Trophoblast cell (in vitro differentiated cells and primary cell): ENCODE measurements at regions not wholly inside any gene's neighbourhood (a gene's known extent, or its start where the extent isn't known, plus 50 kb on each side); places are given as distances from the start of the nearest gene placed in this dataset.

Source experiments
- DNase-seq, 2 donors: peaks; one replicate each; pipeline ENCODE4 v3.0.0-alpha.2; 2016
- H2AFZ ChIP-seq: 2 replicates; pipeline ENCODE4 v1.6.1; 2013; ENCODE audit warnings: low read length, moderate library complexity, mild to moderate bottlenecking; ENCODE audit not compliant: insufficient read depth, poor library complexity
- H2AK5ac ChIP-seq: 2 replicates; pipeline ENCODE4 v1.6.1; 2013; ENCODE audit warnings: mild to moderate bottlenecking, low read length
- H2BK120ac ChIP-seq: 2 replicates; pipeline ENCODE4 v1.6.1; 2013; ENCODE audit warnings: low read length, mild to moderate bottlenecking, moderate library complexity; ENCODE audit not compliant: insufficient read depth, poor library complexity
- H2BK12ac ChIP-seq: 2 replicates; pipeline ENCODE4 v1.6.1; 2013; ENCODE audit warnings: mild to moderate bottlenecking, low read length, moderate library complexity
- H2BK5ac ChIP-seq: 2 replicates; pipeline ENCODE4 v1.6.1; 2013; ENCODE audit warnings: low read length, low read depth, moderate library complexity, mild to moderate bottlenecking; ENCODE audit not compliant: poor library complexity
- H3K14ac ChIP-seq: 2 replicates; pipeline ENCODE4 v1.6.1; 2013; ENCODE audit warnings: mild to moderate bottlenecking, low read length
- H3K18ac ChIP-seq: 2 replicates; pipeline ENCODE4 v1.6.1; 2013; ENCODE audit warnings: mild to moderate bottlenecking, low read length
- H3K23ac ChIP-seq: 2 replicates; pipeline ENCODE4 v1.6.1; 2013; ENCODE audit warnings: low read length
- H3K27ac ChIP-seq: 2 replicates; pipeline ENCODE4 v1.5.1; 2013; ENCODE audit warnings: low read depth, mild to moderate bottlenecking, inconsistent platforms, low read length, moderate library complexity
- H3K27me3 ChIP-seq: 2 replicates; pipeline ENCODE4 v1.6.1; 2013; ENCODE audit warnings: inconsistent platforms, mild to moderate bottlenecking, low read length, moderate library complexity; ENCODE audit not compliant: insufficient read depth
- H3K36me3 ChIP-seq, 2 experiments: 1 replicate in 1 of 2; 2 replicates in 1 of 2; pipeline ENCODE4 v1.6.1; 2013; ENCODE audit warnings: low read length in 2 of 2, mild to moderate bottlenecking in 2 of 2, moderate library complexity in 1 of 2; ENCODE audit not compliant: insufficient read depth in 2 of 2, control insufficient read depth in 1 of 2
- H3K4ac ChIP-seq: 2 replicates; pipeline ENCODE4 v1.6.1; 2013; ENCODE audit warnings: low read depth, mild to moderate bottlenecking, low read length, moderate library complexity
- H3K4me1 ChIP-seq, 2 experiments: 1 replicate in 1 of 2; 2 replicates in 1 of 2; pipeline ENCODE4 v1.6.1; 2013; ENCODE audit warnings: low read length in 2 of 2, mild to moderate bottlenecking in 2 of 2, moderate library complexity in 1 of 2; ENCODE audit not compliant: insufficient read depth in 2 of 2, control insufficient read depth in 1 of 2
- H3K4me2 ChIP-seq: 2 replicates; pipeline ENCODE4 v1.6.1; 2013; ENCODE audit warnings: inconsistent platforms, mild to moderate bottlenecking, low read length, moderate library complexity
- H3K4me3 ChIP-seq: 2 replicates; pipeline ENCODE4 v1.5.1; 2013; ENCODE audit warnings: mild to moderate bottlenecking, low read depth, low read length, inconsistent platforms
- H3K79me1 ChIP-seq: one replicate; pipeline ENCODE4 v1.6.1; 2013; ENCODE audit warnings: low read length
- H3K79me2 ChIP-seq: 2 replicates; pipeline ENCODE4 v1.6.1; 2013; ENCODE audit warnings: low read length, mild to moderate bottlenecking; ENCODE audit not compliant: control insufficient read depth, insufficient read depth, poor library complexity
- H3K9ac ChIP-seq: 2 replicates; pipeline ENCODE4 v1.6.1; 2013; ENCODE audit warnings: mild to moderate bottlenecking, low read length
- H3K9me3 ChIP-seq: 2 replicates; pipeline ENCODE4 v1.6.1; 2013; ENCODE audit warnings: low read depth, mild to moderate bottlenecking, control low read depth, inconsistent platforms, low read length; ENCODE audit not compliant: insufficient read depth
- H4K12ac ChIP-seq: 2 replicates; pipeline ENCODE4 v1.6.1; 2013; ENCODE audit warnings: low read depth, mild to moderate bottlenecking, low read length, moderate library complexity
- H4K8ac ChIP-seq: 2 replicates; pipeline ENCODE4 v1.6.1; 2013; ENCODE audit warnings: low read depth, mild to moderate bottlenecking, low read length, moderate library complexity
- H4K91ac ChIP-seq: one replicate; pipeline ENCODE4 v1.6.1; 2013; ENCODE audit warnings: low read depth, mild to moderate bottlenecking, low read length, moderate library complexity
- WGBS: extraction: QIAGEN DNeasy Blood & Tissue Kit; methylation state at CpG from one replicate; pipeline ENCODE4 v1.1.7; 2013; ENCODE audit warnings: missing lambda C conversion rate; ENCODE audit not compliant: insufficient read length, insufficient coverage; ENCODE audit errors: extremely low coverage; 5-methylcytosine and 5-hydroxymethylcytosine counted together

- H3K36me3 ChIP-seq, result no peaks in the 10 kb centered on the region
- H3K4me1 ChIP-seq, result no peaks in the 10 kb centered on the region
- no peaks in the 10 kb centered on the region for H3K27me3 ChIP-seq
- no peak for DNase-seq
- no peak overlapping the region for H3K18ac ChIP-seq
- H3K79me2 ChIP-seq, result no peaks in the 10 kb centered on the region
- H3K4ac ChIP-seq, result no peak overlapping the region
- no peak overlapping the region for H3K4me2 ChIP-seq
- no peaks in the 10 kb centered on the region for H3K79me1 ChIP-seq
- H3K9ac ChIP-seq, result no peak overlapping the region
- H3K23ac ChIP-seq, result no peak overlapping the region
- no peak overlapping the region for H4K91ac ChIP-seq
- H2BK5ac ChIP-seq, result no peak overlapping the region
- H2AFZ ChIP-seq, result no peak overlapping the region
- no peak overlapping the region for H3K14ac ChIP-seq
- WGBS, result no CpG with 5 or more reads among the region's 17 CpGs
- peaks cover 2% of the 10 kb centered on the region for H3K9me3 ChIP-seq
- no peak overlapping the region for H4K12ac ChIP-seq
- H2BK120ac ChIP-seq, result no peak overlapping the region
- no peak overlapping the region for H3K4me3 ChIP-seq
- H3K27ac ChIP-seq, result no peak overlapping the region
- H2AK5ac ChIP-seq, result no peak overlapping the region
- no peak overlapping the region for H4K8ac ChIP-seq
- no peak overlapping the region for H2BK12ac ChIP-seq
Measured at GRCh38 chr5:1938310-1939000, 55.7 kb upstream of the IRX4 start.

- no peak overlapping the region for H3K4ac ChIP-seq
- no peak overlapping the region for H3K4me2 ChIP-seq
- H3K18ac ChIP-seq, result no peak overlapping the region
- H3K79me2 ChIP-seq, result no peaks in the 10 kb centered on the region
- no peaks in the 10 kb centered on the region for H3K36me3 ChIP-seq
- H4K12ac ChIP-seq, result no peak overlapping the region
- no peak overlapping the region for H2BK5ac ChIP-seq
- no peak overlapping the region for H4K91ac ChIP-seq
- H3K23ac ChIP-seq, result no peak overlapping the region
- no peak overlapping the region for H4K8ac ChIP-seq
- H2AK5ac ChIP-seq, result no peak overlapping the region
- H3K4me3 ChIP-seq, result no peak overlapping the region
- no peak overlapping the region for H3K9ac ChIP-seq
- peaks cover 2% of the 10 kb centered on the region for H3K9me3 ChIP-seq
- DNase-seq, result no peak
- no peaks in the 10 kb centered on the region for H3K4me1 ChIP-seq
- no peaks in the 10 kb centered on the region for H3K27me3 ChIP-seq
- H3K14ac ChIP-seq, result no peak overlapping the region
- H2BK12ac ChIP-seq, result no peak overlapping the region
- no peak overlapping the region for H2BK120ac ChIP-seq
- no peaks in the 10 kb centered on the region for H3K79me1 ChIP-seq
- H3K27ac ChIP-seq, result no peak overlapping the region
- no CpG with 5 or more reads among the region's 12 CpGs for WGBS
- no peak overlapping the region for H2AFZ ChIP-seq
Measured at GRCh38 chr5:1937590-1937989, 54.9 kb upstream of the IRX4 start.

GRCh38 chr5:1936901-1937300 lies 54.2 kb upstream of the IRX4 start:
- Histone ChIP-seq H3K27ac (no peak overlapping the region), H3K9me3 (peaks cover 2% of the 10 kb centered on the region), H3K4ac (no peak overlapping the region), H3K4me3 (no peak overlapping the region), H2BK12ac (no peak overlapping the region), H4K8ac (no peak overlapping the region), H2AK5ac (no peak overlapping the region), H2BK120ac (no peak overlapping the region), H3K23ac (no peak overlapping the region), H3K14ac (no peak overlapping the region), H4K91ac (no peak overlapping the region), H3K4me1 (no peaks in the 10 kb centered on the region), H2AFZ (no peak overlapping the region), H2BK5ac (no peak overlapping the region), H3K79me2 (no peaks in the 10 kb centered on the region), H3K9ac (no peak overlapping the region), H3K27me3 (no peaks in the 10 kb centered on the region), H3K4me2 (no peak overlapping the region), H3K18ac (no peak overlapping the region), H3K36me3 (no peaks in the 10 kb centered on the region), H3K79me1 (no peaks in the 10 kb centered on the region), H4K12ac (no peak overlapping the region)
- DNase-seq, result no peak
- no CpG with 5 or more reads among the region's 5 CpGs for WGBS

GRCh38 chr5:1936413-1936812 lies 53.7 kb upstream of the IRX4 start:
- no peaks in the 10 kb centered on the region for H3K79me2 ChIP-seq
- no peak overlapping the region for H4K12ac ChIP-seq
- no peak overlapping the region for H4K91ac ChIP-seq
- H3K4ac ChIP-seq, result no peak overlapping the region
- H3K27ac ChIP-seq, result no peak overlapping the region
- no peak overlapping the region for H2AK5ac ChIP-seq
- no peak overlapping the region for H2AFZ ChIP-seq
- H2BK5ac ChIP-seq, result no peak overlapping the region
- no peak overlapping the region for H3K4me2 ChIP-seq
- H3K9me3 ChIP-seq, result peaks cover 2% of the 10 kb centered on the region
- H2BK120ac ChIP-seq, result no peak overlapping the region
- H2BK12ac ChIP-seq, result no peak overlapping the region
- H3K4me3 ChIP-seq, result no peak overlapping the region
- no peak overlapping the region for H3K14ac ChIP-seq
- no peak overlapping the region for H3K9ac ChIP-seq
- DNase-seq, result peak; percentile 65 to 92
- no peaks in the 10 kb centered on the region for H3K36me3 ChIP-seq
- H3K79me1 ChIP-seq, result no peaks in the 10 kb centered on the region
- H4K8ac ChIP-seq, result no peak overlapping the region
- H3K23ac ChIP-seq, result no peak overlapping the region
- no CpG with 5 or more reads among the region's 4 CpGs for WGBS
- no peaks in the 10 kb centered on the region for H3K4me1 ChIP-seq
- H3K18ac ChIP-seq, result no peak overlapping the region
- H3K27me3 ChIP-seq, result no peaks in the 10 kb centered on the region
